DMS153 treated with DMSO at 0.1 percent for 48 hours (cell line): ENCODE measurements at regions not wholly inside any gene's neighbourhood (a gene's known extent, or its start where the extent isn't known, plus 50 kb on each side); places are given as distances from the start of the nearest gene placed in this dataset.
"Not testable (repeated sequence)": the region's sequence is repeated elsewhere in the genome, so short reads cannot be mapped to it uniquely, and the experiment has no call there.

Experiments used
- DNase-seq: peaks from one replicate; lab custom pipeline; 2025; ENCODE audit not compliant: unreplicated experiment; lab: John Stamatoyannopoulos, UW

DNA sequence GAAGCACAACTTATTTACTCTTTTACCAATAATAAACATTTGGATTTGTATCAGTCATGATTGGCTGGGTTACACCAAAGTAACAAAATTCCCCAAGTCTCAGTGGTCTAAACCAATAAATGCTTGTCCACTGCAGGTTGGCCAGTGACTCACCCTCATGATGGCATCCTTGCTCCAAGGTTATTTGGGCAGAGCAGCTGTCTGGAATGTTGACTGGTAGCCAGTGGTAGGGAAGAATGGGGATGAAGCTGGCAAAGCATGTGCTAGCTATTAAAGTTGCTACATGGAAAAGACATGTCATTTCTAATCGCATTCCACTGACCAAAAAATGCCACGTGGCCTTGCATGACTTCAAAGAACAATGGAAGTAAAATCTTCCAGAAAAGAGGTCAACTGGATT is 1168.7 kb upstream of the CELF2 start:
- DNase-seq = no peak

DNA sequence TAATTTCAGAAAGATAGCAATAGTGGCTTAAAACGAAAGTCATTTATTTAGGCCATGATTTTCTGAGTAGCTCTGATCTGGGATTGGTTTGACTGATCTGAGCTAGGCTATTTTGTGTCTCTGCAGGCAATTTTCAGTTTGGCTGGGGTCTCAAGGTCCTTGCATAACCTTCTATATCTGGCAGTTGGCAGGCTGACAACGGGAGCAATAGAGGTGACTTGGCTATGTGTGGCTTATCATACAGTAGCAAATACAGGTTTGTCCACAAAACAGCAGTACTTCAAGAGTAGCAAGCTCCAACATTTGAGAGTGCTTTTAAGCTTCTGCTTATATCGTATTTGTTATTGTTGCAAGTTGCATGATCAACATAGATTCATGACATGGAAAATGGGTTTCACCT is 1167.3 kb upstream of the CELF2 start:
- DNase-seq = no peak

DNA sequence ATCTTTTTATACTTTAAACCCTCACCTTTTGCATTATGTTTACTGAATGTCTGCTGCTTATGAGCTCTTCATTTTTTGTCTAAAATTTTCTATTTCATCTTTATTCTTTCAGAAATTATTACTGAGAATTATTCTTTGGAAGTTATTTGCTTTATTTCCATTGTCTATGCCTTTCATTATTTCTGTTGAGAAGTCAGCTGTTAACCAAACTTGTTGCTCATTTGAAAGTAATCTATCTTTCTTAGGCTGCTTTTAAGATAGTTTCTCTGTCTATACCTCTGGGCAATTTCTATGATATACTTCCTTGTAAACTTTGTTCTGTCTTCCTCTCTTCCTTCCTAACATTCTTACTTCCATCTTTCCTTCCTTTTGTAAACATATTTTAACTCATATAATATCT is 1165.9 kb upstream of the CELF2 start:
- no peak for DNase-seq

DNA sequence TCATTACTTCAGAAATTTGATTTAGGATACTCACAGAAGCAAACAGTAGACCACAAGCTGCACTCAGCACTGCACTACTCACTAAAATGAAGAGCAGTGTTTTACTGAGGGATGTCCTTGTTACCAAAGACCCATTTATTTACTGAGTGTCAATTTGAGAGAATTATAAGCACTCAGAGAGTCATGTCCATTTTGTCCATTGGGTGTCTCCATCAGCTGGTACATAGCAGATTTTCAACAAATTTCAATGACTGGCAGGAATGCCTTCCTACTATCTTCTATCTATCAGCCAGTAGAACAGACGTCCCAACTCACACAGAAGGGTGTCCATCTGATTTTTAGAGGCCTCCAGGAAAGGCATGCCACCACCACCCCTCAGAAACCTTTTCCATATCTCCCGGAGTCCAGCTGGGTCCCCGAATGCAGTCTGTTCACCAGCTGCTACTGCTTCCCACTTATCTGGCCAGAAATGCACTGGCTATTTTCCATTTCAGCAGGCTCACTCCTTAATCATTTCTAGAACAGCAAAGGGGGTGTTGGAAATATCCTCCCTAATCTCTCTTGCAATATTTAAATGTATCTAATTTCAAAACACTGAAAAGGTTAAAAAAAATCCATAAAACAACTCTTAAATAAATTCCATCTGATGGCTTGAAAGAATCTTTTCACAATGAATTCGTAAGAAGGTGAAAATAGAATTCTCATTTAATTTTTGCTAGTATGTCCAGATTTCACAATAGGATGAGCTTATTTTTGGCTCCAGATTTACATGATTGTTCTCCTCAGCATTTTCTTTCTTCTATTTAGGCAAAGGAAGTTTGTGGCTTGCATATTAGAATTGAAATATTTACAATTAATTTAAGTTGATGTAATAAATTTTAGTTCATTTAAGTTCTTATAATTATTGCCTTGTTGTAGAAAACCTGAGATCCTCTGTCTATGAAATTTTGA is 1164.0 kb upstream of the CELF2 start:
- DNase-seq = no peak

DNA sequence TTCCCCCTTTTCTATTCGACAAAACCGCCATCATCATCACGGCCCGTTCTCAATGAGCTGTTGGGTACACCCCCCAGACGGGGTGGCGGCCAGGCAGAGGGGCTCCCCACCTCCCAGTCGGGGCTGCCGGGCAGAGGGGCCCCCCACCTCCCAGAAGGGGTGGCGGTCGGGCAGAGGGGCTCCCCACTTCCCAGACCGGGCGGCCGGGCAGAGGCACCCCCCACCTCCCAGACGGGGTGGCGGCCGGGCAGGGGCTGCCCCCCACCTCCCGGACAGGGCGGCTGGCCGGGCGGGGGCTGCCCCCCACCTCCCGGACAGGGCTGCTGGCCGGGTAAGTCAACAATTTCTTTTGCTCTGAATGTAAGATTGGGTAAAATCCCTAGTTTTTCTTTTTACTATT is 1162.2 kb upstream of the CELF2 start:
- DNase-seq = not testable (repeated sequence)

DNA sequence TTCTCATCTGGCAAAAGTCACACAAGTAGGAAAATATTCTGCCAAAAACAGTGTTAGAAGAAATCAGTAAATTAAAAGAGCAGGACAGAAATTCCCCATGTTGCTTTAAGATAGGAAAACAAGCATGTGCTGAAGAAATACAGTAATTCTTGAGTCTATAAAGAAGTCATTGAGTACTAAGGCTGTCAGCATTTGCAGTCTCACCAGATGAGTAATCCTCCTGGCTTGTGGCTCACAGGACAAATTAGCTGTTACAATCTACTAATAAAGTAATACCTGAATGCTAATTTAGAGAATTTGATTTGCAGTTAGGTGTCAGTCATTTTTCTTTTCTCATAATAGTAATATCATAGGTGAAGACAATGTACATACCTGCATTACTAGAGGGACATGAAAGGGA is 1158.9 kb upstream of the CELF2 start:
- DNase-seq = no peak

DNA sequence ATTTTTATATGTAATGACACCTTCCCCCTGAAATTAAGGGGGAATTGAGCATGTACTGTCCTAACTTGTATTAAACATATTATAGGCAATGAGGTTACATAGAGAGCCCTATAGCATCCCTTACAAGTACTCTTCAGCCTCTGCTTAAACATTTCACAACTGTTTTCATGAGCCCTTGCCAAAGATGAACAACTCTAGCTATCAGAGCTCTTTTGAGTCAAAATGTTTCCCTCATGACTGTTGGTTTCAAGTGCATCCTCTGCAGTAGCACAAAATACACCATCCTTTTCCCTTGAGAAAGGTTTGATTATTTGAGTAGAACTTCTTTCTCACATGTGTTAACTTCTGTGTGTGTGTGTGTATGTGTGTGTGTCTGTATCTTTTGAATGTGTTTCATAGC is 1157.6 kb upstream of the CELF2 start:
- no peak for DNase-seq

DNA sequence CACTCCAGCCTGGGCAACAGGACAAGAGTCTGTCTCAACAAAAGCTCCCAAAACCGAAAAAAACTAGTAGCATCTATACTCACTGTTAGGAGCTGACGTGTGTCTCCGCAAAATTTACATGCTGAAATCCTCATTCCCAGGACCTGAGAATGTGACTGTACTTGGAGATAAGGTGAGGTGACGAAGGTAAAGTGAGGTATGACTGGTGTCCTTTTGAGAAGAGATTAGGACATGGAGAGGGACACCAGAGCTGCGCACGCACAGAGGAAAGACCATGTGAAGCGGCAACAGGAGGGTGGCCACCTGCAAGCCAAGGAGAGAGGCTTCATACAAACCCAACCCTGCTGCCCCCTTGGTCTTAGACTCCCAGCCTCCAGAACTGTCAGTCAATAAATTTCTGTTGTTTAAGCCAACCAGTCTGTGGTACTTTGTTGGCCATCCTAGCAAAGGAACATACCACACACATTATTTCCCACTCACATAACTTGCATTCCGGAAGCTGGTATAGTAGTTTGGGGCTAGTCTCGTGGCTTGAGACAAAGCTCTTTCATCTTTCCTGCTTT is 1154.0 kb upstream of the CELF2 start:
- no peak for DNase-seq

DNA sequence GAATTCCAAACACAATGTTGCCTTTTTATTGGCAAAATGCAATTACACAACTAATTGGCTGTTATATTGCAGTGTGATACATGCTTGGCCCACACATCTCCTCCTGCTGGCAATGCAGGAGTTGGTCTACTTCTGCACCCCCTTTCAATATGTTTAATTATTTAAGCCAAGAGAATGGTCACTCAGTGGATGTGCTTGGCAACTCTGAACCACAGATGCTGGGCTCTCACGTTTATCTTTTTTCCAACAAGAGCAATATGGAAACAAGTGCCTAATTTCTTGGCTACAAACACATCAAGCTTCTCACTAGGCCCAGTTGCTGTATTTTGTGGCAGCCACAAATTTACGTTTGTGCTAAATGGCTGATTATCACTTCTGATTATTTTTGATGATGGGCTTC is 1149.2 kb upstream of the CELF2 start:
- no peak for DNase-seq

DNA sequence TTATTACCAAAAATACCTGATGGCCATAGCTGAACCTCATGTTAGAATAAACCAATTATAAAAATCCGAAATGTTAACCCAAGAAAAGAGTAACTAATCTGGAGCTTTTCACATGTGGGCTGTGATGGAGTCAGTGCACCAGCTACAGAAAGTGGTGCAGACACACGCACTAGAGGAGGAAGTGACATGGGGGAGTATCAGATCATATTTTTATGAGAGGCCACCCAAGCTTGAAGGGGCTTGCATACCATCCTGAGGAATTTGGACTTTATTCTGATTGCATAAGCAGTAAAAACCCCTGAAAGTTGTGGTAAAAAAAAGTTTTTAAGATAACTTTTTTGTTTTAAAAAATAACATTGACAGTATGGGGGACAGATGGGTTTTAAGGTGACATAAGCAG is 1148.5 kb upstream of the CELF2 start:
- DNase-seq = no peak

DNA sequence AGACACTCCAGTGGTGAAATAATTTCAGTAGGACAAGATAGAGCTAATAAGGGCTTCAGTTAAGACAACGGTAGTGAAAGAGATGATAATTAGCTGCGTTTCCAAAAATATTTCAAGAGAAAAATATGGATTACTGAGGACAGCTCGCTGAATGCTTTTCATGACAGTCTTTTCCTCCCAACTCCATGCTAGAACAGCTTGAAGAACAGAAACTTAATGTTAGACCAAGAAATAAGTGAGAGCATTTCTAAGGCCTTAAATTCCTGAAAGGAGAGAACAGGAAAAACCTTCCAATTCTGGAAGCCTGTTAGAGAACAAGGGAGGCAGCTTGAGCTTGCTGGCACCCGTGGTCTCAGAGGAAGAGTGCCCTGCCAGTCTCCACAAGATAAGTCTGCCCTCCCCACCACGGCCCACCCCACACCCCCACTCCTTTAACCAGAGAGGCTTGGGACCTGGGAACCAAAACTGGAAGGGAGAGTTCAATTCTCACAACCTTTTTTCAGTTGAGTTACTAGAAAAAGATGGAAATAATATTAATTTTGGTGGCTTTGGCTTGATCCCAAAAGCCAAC is 1148.0 kb upstream of the CELF2 start:
- no peak for DNase-seq

DNA sequence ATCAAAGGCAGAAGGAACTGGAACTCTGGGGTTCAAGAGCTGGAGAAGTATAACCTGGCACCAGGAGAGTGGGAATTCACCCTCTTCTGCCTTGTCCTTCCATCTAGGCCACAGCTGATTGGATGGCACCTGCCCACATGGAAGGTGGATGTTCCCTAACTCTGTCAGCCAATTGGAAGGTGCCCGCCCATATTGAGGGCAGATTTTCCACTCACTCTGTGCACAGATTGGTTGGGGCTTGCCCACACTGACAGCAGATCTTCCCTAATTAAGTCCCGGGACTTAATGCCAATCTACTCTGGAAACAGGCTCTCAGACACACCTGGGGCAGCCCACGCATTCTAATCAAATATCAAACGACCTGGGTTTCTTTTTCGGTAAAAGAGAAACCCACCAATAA is 1142.3 kb upstream of the CELF2 start:
- DNase-seq = no peak

DNA sequence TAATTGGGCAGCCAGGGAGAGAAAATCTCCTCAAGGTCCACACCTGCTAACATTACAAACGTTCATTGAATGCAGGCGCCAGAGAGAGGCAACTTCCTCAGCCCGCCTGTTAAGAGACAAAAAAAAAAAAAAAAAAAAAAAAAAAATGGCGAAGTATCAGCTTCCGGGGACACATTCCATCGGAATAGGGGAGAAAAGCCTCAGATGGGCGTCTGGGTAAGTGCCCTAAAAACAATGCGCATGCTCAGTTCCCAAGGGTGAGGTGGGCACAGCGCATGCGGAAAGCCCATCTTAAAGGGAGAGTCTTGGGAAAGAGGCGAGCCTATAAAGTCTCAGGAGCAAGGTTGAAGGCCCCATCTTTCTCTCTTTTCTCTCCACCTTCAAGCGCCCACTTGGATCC is 1139.7 kb upstream of the CELF2 start:
- no peak for DNase-seq

DNA sequence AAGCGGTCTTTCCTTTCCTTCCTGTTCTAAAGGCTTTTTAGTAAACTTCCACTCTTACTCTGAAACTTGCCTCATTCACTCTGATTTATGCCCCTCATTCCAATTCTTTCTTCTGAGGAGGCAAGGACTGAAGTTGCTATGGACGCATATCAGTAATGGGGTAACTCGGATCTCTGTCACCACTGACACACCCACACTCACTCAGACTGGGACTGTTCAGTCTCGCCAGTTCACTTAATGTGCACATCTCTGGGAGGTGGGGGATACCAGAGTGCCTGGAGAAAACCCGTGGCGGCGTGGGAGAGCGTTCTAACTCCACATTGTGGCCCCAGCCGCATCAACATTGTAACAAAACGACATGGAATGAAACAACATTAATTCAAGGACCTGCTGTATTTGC is 1139.3 kb upstream of the CELF2 start:
- no peak for DNase-seq

DNA sequence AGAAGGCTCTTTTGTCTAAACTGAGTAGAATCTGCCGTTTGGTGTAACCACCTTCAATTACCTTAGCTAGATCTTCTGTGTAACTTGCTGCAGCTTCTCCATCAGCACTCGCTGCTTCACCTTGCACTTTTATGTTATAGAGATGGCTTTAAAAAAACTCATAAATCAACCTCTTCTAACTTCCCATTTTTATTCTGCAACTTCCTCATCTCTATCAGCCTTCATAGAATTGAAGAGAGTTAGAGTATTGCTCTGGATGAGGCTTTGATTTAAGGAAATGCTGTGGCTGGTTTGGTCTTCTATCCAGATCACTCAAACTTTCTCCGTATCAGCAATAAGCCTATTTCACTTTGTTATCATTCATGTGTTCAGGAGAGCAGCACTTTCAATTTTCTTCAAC is 1131.9 kb upstream of the CELF2 start:
- no peak for DNase-seq

DNA sequence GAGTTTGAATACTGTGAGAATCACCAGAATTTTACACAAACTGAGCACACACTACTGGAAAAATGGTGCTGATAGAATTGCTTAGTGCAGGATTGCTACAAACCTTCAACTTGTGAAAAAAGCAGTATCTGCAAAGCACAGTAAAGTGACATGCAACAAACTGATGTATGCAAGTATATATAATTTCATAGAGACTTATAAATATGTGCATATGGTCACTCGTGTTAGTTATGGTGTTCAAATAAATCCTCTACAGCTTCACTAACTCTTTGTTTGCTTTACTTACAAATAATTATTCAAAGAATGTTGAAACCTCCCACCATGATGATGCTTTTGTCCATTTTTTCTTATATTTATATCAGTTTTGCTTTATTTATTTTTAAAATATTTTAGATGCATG is 1130.9 kb upstream of the CELF2 start:
- DNase-seq = no peak

DNA sequence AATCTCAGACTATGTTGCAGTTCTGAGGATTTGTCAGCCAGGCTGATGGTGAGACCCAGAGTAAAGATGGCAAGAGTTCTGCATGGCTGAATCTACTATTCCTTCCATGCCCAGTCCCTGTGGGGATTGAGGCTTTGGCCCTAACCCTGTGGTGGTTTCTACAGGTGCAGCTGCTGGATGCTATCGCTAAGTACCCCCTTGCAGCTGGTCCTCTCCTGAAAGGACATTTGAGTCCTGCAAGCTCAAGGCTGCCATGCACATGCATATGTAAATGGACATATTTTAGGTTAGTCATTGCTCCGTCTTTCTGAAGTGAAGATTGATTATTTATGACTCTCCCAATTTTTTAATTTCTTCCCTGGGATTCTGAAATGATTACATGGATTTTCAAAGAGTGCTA is 1122.2 kb upstream of the CELF2 start:
- DNase-seq = no peak

DNA sequence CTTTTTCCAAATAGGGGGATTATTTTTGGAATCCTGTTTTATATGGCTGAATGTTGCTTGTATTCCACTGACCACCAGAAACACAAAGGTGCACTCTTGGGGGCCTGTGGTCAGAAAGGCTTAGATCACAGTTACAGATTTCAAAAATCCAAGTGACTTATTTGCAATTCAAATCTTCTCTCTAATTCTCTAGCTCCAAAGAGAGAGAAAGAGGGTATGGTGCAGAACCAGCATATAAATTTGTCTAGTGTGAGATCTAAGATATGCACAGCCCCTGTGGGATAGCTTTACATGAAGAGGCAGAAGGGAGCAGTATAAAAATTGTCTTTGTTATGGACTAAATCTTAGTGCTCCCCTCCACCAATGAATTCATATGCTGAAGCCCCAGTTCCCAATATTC is 1121.7 kb upstream of the CELF2 start:
- no peak for DNase-seq

DNA sequence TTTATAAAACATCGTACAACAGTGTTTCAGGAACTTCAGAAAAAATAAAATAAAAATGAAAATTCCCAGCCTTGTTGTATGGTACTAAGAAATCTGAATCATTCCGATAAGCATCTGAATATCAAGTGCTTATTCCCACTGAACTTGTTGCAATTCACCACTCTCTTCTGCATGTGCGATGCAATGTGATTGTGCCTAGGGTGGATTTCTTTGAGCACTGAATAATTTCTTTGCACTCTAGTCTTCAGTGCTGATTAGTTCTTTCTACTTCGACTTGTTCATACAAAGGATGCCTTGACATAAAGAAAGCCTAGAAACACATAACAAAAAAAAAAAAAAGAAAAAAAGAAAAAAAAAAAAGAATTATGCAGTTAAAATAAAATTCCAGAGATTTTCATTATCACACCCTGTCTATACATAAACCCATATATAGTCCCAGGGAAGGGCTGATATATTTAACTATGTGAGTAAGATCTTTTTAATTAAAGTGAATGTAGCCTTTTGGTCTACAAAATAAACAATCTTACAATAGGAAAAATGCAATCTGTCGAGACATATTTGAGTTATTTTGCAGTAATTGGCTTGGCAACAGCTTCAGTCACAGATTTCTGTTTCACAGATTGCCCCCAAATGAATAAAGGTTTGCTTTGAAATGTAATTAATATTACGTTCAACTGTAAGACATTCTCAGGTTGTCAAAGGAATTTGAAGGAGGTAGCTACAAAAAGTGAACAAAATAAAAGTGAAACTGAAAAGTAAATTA is 1118.9 kb upstream of the CELF2 start:
- no peak for DNase-seq

DNA sequence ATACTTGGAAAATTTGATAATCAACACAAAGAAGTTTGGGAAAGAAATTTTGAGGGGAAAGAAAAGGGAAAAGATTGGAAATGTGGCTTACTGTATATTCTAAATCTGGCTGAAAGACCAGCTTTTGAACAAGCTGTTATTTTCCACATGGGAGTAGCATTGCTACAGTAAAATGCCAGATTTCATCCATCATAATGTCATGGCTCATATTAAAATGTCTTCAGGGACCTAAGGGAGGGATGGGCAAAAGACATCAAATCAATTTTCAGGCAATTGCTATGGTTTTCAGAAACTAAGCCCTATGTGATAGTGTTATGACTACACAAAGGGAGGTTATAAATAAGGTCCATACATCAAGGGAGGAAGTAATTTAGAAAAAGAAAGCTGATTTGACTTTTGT is 1116.9 kb upstream of the CELF2 start:
- no peak for DNase-seq

DNA sequence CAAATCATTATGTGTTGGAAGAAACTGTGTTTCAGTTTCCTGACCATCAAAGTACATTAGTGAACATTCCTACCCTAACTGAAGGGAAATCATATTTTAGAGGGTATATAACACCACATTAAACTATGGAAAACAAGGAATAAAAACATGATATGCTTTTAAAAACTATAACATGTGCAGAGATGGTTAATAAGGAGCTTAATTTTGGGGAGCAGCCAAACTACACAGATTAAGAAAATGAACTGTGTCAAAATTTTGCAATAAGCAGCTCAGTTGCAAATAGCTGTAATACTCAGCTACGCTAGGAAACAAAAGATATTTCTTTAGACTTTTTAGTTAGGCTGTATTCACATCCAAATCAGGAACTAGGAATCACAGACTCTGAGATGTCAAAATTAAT is 1115.7 kb upstream of the CELF2 start:
- DNase-seq = no peak

DNA sequence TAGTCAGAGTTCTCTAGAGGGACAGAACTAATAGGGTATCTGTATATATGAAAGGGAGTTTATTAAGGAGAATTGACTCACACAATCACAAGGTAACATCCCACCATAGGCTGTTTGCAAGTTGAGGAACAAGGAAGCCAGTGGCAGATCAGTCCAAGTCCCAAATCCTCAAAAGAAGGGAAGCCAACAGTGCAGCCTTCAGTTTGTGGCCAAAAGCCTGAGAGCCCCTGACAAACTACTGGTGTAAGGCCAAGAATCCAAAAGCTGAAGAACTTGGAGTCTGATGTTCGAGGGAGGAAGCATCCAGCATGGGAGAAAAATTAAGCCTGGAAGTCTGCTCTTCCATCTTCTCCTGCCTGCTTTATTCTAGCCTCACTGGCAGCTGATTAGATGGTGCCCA is 1107.2 kb upstream of the CELF2 start:
- no peak for DNase-seq
